ENCODE measurements at regions not wholly inside any gene's neighbourhood (a gene's known extent, or its start where the extent isn't known, plus 50 kb on each side); places are given as distances from the start of the nearest gene placed in this dataset.
"Not testable (repeated sequence)": the region's sequence is repeated elsewhere in the genome, so short reads cannot be mapped to it uniquely, and the experiment has no call there.

GRCh38 chr12:28023156-28023887 is 50.8 kb upstream of the PTHLH start:
- FAIRE-seq (no peak), DNase-seq (ENCODE audit: insufficient read length, low spot score) (no peak)

- DNase-seq (ENCODE audit: insufficient read length, low spot score): no peak
- no peak for FAIRE-seq
Observed at GRCh38 chr12:28024231-28024995, 51.9 kb upstream of the PTHLH start.

- no peak for DNase-seq (ENCODE audit: insufficient read length, low spot score)
Observed at GRCh38 chr12:28025821-28026505, 53.4 kb upstream of the PTHLH start.

GRCh38 chr12:28026701-28027100 is 54.2 kb upstream of the PTHLH start:
- DNase-seq (ENCODE audit: insufficient read length, low spot score) (no peak), FAIRE-seq (no peak)

More at GRCh38 chr12:28025821-28026505, 53.4 kb upstream of the PTHLH start:
- no peak for FAIRE-seq

GRCh38 chr12:28027328-28027727 is 54.8 kb upstream of the PTHLH start:
- DNase-seq (ENCODE audit: insufficient read length, low spot score) (no peak), FAIRE-seq (no peak)

- no peak for FAIRE-seq
- no peak for DNase-seq (ENCODE audit: insufficient read length, low spot score)
Observed at GRCh38 chr12:28027947-28028724, 55.6 kb upstream of the PTHLH start.

- FAIRE-seq: no peak
- DNase-seq (ENCODE audit: insufficient read length, low spot score): no peak
Observed at GRCh38 chr12:28032811-28033537, 60.4 kb upstream of the PTHLH start.

- DNase-seq (ENCODE audit: insufficient read length, low spot score) (no peak), FAIRE-seq (no peak)
Observed at GRCh38 chr12:28033538-28033915, 61.0 kb upstream of the PTHLH start.

GRCh38 chr12:28034271-28034670 is 61.7 kb upstream of the PTHLH start:
- FAIRE-seq (no peak), DNase-seq (ENCODE audit: insufficient read length, low spot score) (no peak)

GRCh38 chr12:28035500-28035899 is 63.0 kb upstream of the PTHLH start:
- no peak for DNase-seq (ENCODE audit: insufficient read length, low spot score)
- FAIRE-seq: no peak

- no peak for DNase-seq (ENCODE audit: insufficient read length, low spot score)
- FAIRE-seq: no peak
Observed at GRCh38 chr12:28036940-28037339, 64.4 kb upstream of the PTHLH start.

- no peak for DNase-seq (ENCODE audit: insufficient read length, low spot score)
Observed at GRCh38 chr12:28040246-28040645, 67.7 kb upstream of the PTHLH start.

GRCh38 chr12:28046600-28046999 is 74.1 kb upstream of the PTHLH start:
- not testable (repeated sequence) for FAIRE-seq; DNase-seq (ENCODE audit: insufficient read length, low spot score)

More at GRCh38 chr12:28040246-28040645, 67.7 kb upstream of the PTHLH start:
- FAIRE-seq: no peak

- FAIRE-seq (no peak), DNase-seq (ENCODE audit: insufficient read length, low spot score) (no peak)
Observed at GRCh38 chr12:28050606-28051005, 78.1 kb upstream of the PTHLH start.

GRCh38 chr12:28051516-28052354 is 79.2 kb upstream of the PTHLH start:
- no peak for FAIRE-seq
- no peak for DNase-seq (ENCODE audit: insufficient read length, low spot score)

GRCh38 chr12:28053564-28053963 is 81.0 kb upstream of the PTHLH start:
- FAIRE-seq (no peak), DNase-seq (ENCODE audit: insufficient read length, low spot score) (no peak)

- DNase-seq (ENCODE audit: insufficient read length, low spot score) (no peak), FAIRE-seq (no peak)
Observed at GRCh38 chr12:28054583-28054982, 82.0 kb upstream of the PTHLH start.

- FAIRE-seq (no peak), DNase-seq (ENCODE audit: insufficient read length, low spot score) (no peak)
Observed at GRCh38 chr12:28057856-28058615, 85.5 kb upstream of the PTHLH start.

GRCh38 chr12:28059220-28059619 is 86.7 kb upstream of the PTHLH start:
- FAIRE-seq (no peak), DNase-seq (ENCODE audit: insufficient read length, low spot score) (no peak)

All from GM19239 (cell line).